Endothelial cell of umbilical vein (primary cell): ENCODE measurements at regions not wholly inside any gene's neighbourhood (a gene's known extent, or its start where the extent isn't known, plus 50 kb on each side); places are given as distances from the start of the nearest gene placed in this dataset.

Experiments
- BruUV-seq: library from RNA; stranded (reverse); fragments of 400-500 nt; replicated peaks from 2 replicates; lab custom pipeline; 2021; lab: Mats Ljungman, UMichigan
- CTCF ChIA-PET: fragments of 300-600, 350-600 bp; sonication (Branson Sonifier 250); formaldehyde crosslinking; loops from one replicate; lab custom pipeline; 2021; ENCODE audit warnings: antibody characterized with exemption, inconsistent platforms; lab: Charles Lee
- POLR2A ChIA-PET: fragments of 300-600, 350-600 bp; sonication (Branson Sonifier 250); formaldehyde crosslinking; loops from one replicate; lab custom pipeline; 2021; ENCODE audit warnings: antibody characterized with exemption, inconsistent platforms; lab: Charles Lee
- DNase-seq: peaks from one replicate; pipeline ENCODE4 v3.0.0-alpha.2; 2011; ENCODE audit warnings: low read depth, low spot score
- FAIRE-seq: peaks from 2 replicates; lab custom pipeline; 2011; peaks lifted over from hg19 to GRCh38; lab: Jason Lieb, UNC
- H2AFZ ChIP-seq: 2 replicates; pipeline ENCODE4 v1.6.0; 2012; ENCODE audit warnings: low read depth, low read length, control low read depth, inconsistent platforms
- H3K27ac ChIP-seq: 2 replicates; pipeline ENCODE4 v1.5.1; 2011; ENCODE audit warnings: low read depth, mild to moderate bottlenecking, control low read depth, low read length, moderate library complexity; ENCODE audit not compliant: insufficient read depth
- H3K27me3 ChIP-seq, 2 experiments: 2 replicates each; pipeline versions ENCODE4 v1.6.0 to v1.6.1; 2011; ENCODE audit warnings: low read length in 2 of 2, mixed read lengths in 1 of 2; ENCODE audit not compliant: control insufficient read depth in 2 of 2, insufficient read depth in 2 of 2
- H3K36me3 ChIP-seq, 2 experiments: 2 replicates in 1 of 2; 3 replicates in 1 of 2; pipeline ENCODE4 v1.5.1; 2011; ENCODE audit warnings: low read length in 2 of 2, mild to moderate bottlenecking in 1 of 2, moderate library complexity in 1 of 2; ENCODE audit not compliant: control insufficient read depth in 2 of 2, insufficient read depth in 2 of 2; ENCODE audit errors: extremely low read depth in 1 of 2
- H3K4me1 ChIP-seq: 3 replicates; pipeline ENCODE4 v1.5.1; 2011; ENCODE audit warnings: mild to moderate bottlenecking, low read length; ENCODE audit not compliant: control insufficient read depth, insufficient read depth; ENCODE audit errors: extremely low read depth
- H3K4me2 ChIP-seq: 2 replicates; pipeline ENCODE4 v1.6.1; 2011; ENCODE audit warnings: low read length, control low read depth, mixed read lengths; ENCODE audit not compliant: insufficient read depth
- H3K4me3 ChIP-seq, 3 experiments: fragments of 200-600 bp in 1 of 3; sonication (generic), shearing (Covaris generic) in 1 of 3; replicated peaks in 1 of 3; 2 replicates each; pipeline ENCODE4 v1.5.1; 2011 to 2016; ENCODE audit warnings: control low read depth in 3 of 3, low read length in 3 of 3, mild to moderate bottlenecking in 2 of 3, inconsistent platforms in 1 of 3, low read depth in 1 of 3, moderate library complexity in 1 of 3; ENCODE audit not compliant: insufficient read depth in 1 of 3
- H3K79me2 ChIP-seq: 2 replicates; pipeline ENCODE4 v1.6.0; 2012; ENCODE audit warnings: low read length, inconsistent platforms; ENCODE audit not compliant: control insufficient read depth, insufficient read depth
- H3K9ac ChIP-seq: replicated peaks from 2 replicates; pipeline ENCODE3; 2011; ENCODE audit warnings: low read length, control low read depth; ENCODE audit not compliant: insufficient read depth; ENCODE audit errors: extremely low read depth
- H3K9me1 ChIP-seq: replicated peaks from 3 replicates; pipeline ENCODE4 v1.6.0; 2011; ENCODE audit warnings: mild to moderate bottlenecking, low read length; ENCODE audit not compliant: control insufficient read depth, insufficient read depth; ENCODE audit errors: extremely low read depth
- H3K9me3 ChIP-seq: replicated peaks from 2 replicates; pipeline ENCODE4 v1.5.1; 2012; ENCODE audit warnings: low read length, inconsistent platforms; ENCODE audit not compliant: control insufficient read depth, insufficient read depth
- H4K20me1 ChIP-seq: replicated peaks from 2 replicates; pipeline ENCODE3; 2011; ENCODE audit warnings: mild to moderate bottlenecking, low read length; ENCODE audit not compliant: control insufficient read depth, insufficient read depth; ENCODE audit errors: extremely low read depth
- CTCF ChIP-seq, 2 donors: IDR thresholded peaks; 1 replicate in 1 of 2; 2 replicates in 1 of 2; pipeline ENCODE4 v1.5.1; 2011; ENCODE audit warnings: low read length in 2 of 2, mild to moderate bottlenecking in 2 of 2, moderate library complexity in 2 of 2, control low read depth in 1 of 2, inconsistent platforms in 1 of 2, low read depth in 1 of 2; ENCODE audit not compliant: insufficient read depth in 1 of 2; ENCODE audit errors: extremely low read depth in 1 of 2
- EZH2 ChIP-seq: IDR thresholded peaks from 2 replicates; pipeline ENCODE4 v1.6.1; 2012; ENCODE audit warnings: borderline replicate concordance, low read depth, mild to moderate bottlenecking, moderate library complexity, low read length, inconsistent platforms; ENCODE audit not compliant: severe bottlenecking
- FOS ChIP-seq: IDR thresholded peaks from 2 replicates; pipeline ENCODE4 v1.6.1; 2011; ENCODE audit warnings: mild to moderate bottlenecking, low read length, moderate library complexity, borderline replicate concordance; ENCODE audit not compliant: insufficient read depth
- GATA2 ChIP-seq: IDR thresholded peaks from 2 replicates; pipeline ENCODE4 v1.7.0; 2011; ENCODE audit warnings: low read depth, mild to moderate bottlenecking, moderate library complexity, mixed read lengths, low read length; ENCODE audit not compliant: insufficient read length, insufficient read depth
- JUN ChIP-seq: IDR thresholded peaks from 2 replicates; pipeline ENCODE4 v1.6.1; 2011; ENCODE audit warnings: borderline replicate concordance, low read depth; ENCODE audit not compliant: insufficient read length, insufficient read depth
- MAX ChIP-seq: IDR thresholded peaks from 2 replicates; pipeline ENCODE4 v1.6.1; 2011; ENCODE audit not compliant: insufficient read depth, insufficient read length
- MYC ChIP-seq: IDR thresholded peaks from one replicate; pipeline ENCODE4 v1.6.1; 2011; ENCODE audit warnings: mild to moderate bottlenecking, low read depth, low read length
- POLR2A ChIP-seq: IDR thresholded peaks from 2 replicates; pipeline ENCODE4 v1.6.1; 2012; ENCODE audit warnings: low read depth, mild to moderate bottlenecking, control low read depth, low read length
- POLR2AphosphoS5 ChIP-seq: IDR thresholded peaks from 2 replicates; pipeline ENCODE4 v1.6.1; 2012; ENCODE audit warnings: low read depth, mild to moderate bottlenecking, control low read depth, low read length, moderate library complexity; ENCODE audit not compliant: insufficient read depth
- dilution Hi-C: fragments of 300-500 bp; cut with MboI; formaldehyde crosslinking; loops from one replicate; pipeline ENCODE4 v1.15.0; 2019; ENCODE audit warnings: low sequenced_read_pairs; ENCODE audit not compliant: extremely low pct_ligation_motif_present
- intact Hi-C: fragments of 100-400 bp; cut with micrococcal nuclease; formaldehyde crosslinking; loops from one replicate; pipeline ENCODE4 v1.10.0; 2022

GRCh38 chr7:31411416-31411815, 70.9 kb upstream of the NEUROD6 start:
- no TSS peak for BruUV-seq
- H3K27me3 ChIP-seq = no peaks in the 10 kb centered on the region
- POLR2A ChIA-PET = no interaction called here
- CTCF ChIA-PET = no interaction called here
- H3K4me3 ChIP-seq = no peak overlapping the region
- FAIRE-seq (no peak), DNase-seq (no peak)
- H3K4me2 ChIP-seq = no peak overlapping the region
- no peaks in the 10 kb centered on the region for H3K79me2 ChIP-seq
- TF ChIP-seq EZH2 (no peak), MAX (no peak), JUN (no peak), MYC (no peak), FOS (no peak), GATA2 (no peak), POLR2A (no peak), CTCF (IDR thresholded peaks at IDR 0.05; ENCODE audit: extremely low read depth in 1 of 2, insufficient read depth in 1 of 2, low read depth in 1 of 2, low read length in 2 of 2) (no peak), POLR2AphosphoS5 (no peak)
- no peak overlapping the region for H3K27ac ChIP-seq
- H3K4me1 ChIP-seq = no peaks in the 10 kb centered on the region
- intact Hi-C loops (no loop called here), dilution Hi-C loops (no loop called here)
- no peaks in the 10 kb centered on the region for H4K20me1 ChIP-seq
- no peaks in the 10 kb centered on the region for H3K9me1 ChIP-seq
- H3K9ac ChIP-seq = no peak overlapping the region
- H2AFZ ChIP-seq = no peak overlapping the region
- H3K9me3 ChIP-seq = no peaks in the 10 kb centered on the region
- no peaks in the 10 kb centered on the region for H3K36me3 ChIP-seq
